ENCODE measurements at regions not wholly inside any gene's neighbourhood (a gene's known extent, or its start where the extent isn't known, plus 50 kb on each side); places are given as distances from the start of the nearest gene placed in this dataset.
A peak's percentile ranks its signal among the peaks of the same experiment; 100 is the strongest.

DNA sequence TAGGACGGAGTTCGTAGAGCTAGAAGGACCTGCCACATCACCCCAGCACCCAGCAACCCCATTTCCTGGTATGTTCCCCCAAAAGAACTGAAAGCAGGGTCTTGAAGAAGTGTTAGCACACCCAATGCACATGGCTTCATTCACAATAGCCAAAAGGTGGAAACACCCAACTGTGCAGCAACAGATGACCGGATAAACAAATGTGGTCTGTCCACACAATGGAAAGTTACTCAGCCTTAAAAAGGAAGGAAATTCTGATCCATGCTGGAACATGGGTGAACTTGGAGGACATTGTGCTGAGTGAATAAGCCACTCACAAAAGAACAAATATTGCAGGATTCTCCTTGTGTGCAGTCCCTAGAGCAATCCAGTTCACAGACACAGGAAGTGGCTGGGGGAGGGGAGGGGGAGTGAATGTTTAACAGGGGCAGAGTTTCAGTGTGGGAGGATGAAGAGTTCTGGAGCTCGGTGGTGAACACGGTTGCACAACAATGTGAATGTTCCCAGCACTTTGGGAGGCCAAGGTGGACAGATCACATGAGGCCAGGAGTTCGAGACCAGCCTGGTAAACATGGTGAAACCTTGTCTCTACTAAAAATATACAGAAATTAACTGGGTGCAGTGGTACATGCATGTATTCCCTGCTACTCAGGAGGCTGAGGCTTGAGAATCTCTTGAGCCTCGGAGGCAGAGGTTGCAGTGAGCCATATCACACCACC lies 157.5 kb downstream of the NUP210 start:
- FAIRE-seq (no peak), ATAC-seq (peak; percentile 76), DNase-seq (ENCODE audit: low read depth, low spot score) (peak; percentile 37)
- in situ Hi-C loops (cut with MboI), result no loop called here
- ChIA-PET CTCF (interaction anchor here (1.4 kb wide), 2 partner anchors 27 to 154 kb away, joined by 3 to 4 read pairs; no protein-coding TSS in a partner anchor), SMC1A (ENCODE audit: uncharacterized antibody, unreplicated experiment) (interaction anchor here (1.0 to 1.9 kb wide), 2 partner anchors 38 to 70 kb away, joined by 3 to 7 read pairs; no protein-coding TSS in a partner anchor), POLR2A (no interaction called here), RAD21 (ENCODE audit: unreplicated experiment) (interaction anchor here (0.7 to 1.8 kb wide), 2 partner anchors 70 to 251 kb away, joined by 3 to 4 read pairs; no protein-coding TSS in a partner anchor)
- Histone ChIP-seq H3K27ac (ENCODE audit: control insufficient read depth, insufficient read depth) (no peak overlapping the region), H3K4me1 (ENCODE audit: control insufficient read depth, insufficient read depth, low read length) (peaks cover 8% of the 10 kb centered on the region; the same call in 1 of the 2 replicates), H3K4me3 (no peak overlapping the region), H3K9ac (ENCODE audit: control insufficient read depth, insufficient read depth, low read length) (no peak overlapping the region), H2AFZ (ENCODE audit: control insufficient read depth, low read depth, low read length) (no peak overlapping the region), H4K20me1 (ENCODE audit: control insufficient read depth, insufficient read depth) (no peaks in the 10 kb centered on the region), H3K9me3 (replicated peaks; ENCODE audit: control insufficient read depth, insufficient read depth, low read length) (no peaks in the 10 kb centered on the region; the same call in 2 of the 3 replicates), H3K79me2 (ENCODE audit: control insufficient read depth, insufficient read depth, low read length) (no peaks in the 10 kb centered on the region), H3K27me3 (replicated peaks in 1 of 2; ENCODE audit: control insufficient read depth in 2 of 2, insufficient read depth in 2 of 2, low read length in 1 of 2) (no peaks in the 10 kb centered on the region; a peak in 2 of 4 replicates), H3K36me3 (ENCODE audit: control insufficient read depth in 2 of 2, insufficient read depth in 2 of 2, low read length in 1 of 2) (no peaks in the 10 kb centered on the region), H3K4me2 (ENCODE audit: control insufficient read depth, insufficient read depth) (no peak overlapping the region)
- no TSS peak for BruUV-seq (replicated peaks)
- intact Hi-C loops (cut with micrococcal nuclease; ENCODE audit: unreplicated experiment), result no loop called here
- WGBS (ENCODE audit: insufficient coverage, insufficient replicate concordance, low lambda C conversion rate, missing lambda C conversion rate), result 6% methylated on average over 7 of the region's 7 CpGs
- TF ChIP-seq HCFC1 (IDR thresholded peaks at IDR 0.05; ENCODE audit: low read length) (no peak), NR2F1 (conservative IDR thresholded peaks at IDR 0.05) (no peak), PML (IDR thresholded peaks at IDR 0.05; ENCODE audit: low read length) (no peak), MTA2 (IDR thresholded peaks at IDR 0.05; ENCODE audit: low read depth) (0 out of 2 replicates have a peak, but pooled peaks have one; percentile 19), IKZF1 (conservative IDR thresholded peaks at IDR 0.05) (peak; percentile 84), RFX5 (IDR thresholded peaks at IDR 0.05; ENCODE audit: low read depth, low read length) (peak; percentile 51; the same call in 1 of the 2 replicates), EP300 (IDR thresholded peaks at IDR 0.05; ENCODE audit: borderline replicate concordance in 1 of 2, control insufficient read depth in 1 of 2, low read depth in 2 of 2, low read length in 2 of 2) (0 out of 4 replicates have a peak, but pooled peaks of 1 of the 2 experiments have one; percentile 22), FOXM1 (IDR thresholded peaks at IDR 0.05; ENCODE audit: low read depth, low read length) (no peak), KLF5 (IDR thresholded peaks at IDR 0.05; ENCODE audit: partially characterized antibody) (no peak), POLR2AphosphoS5 (IDR thresholded peaks at IDR 0.05; ENCODE audit: low read length) (no peak), STAT3 (IDR thresholded peaks at IDR 0.05; ENCODE audit: low read depth, low read length) (no peak), CREB1 (IDR thresholded peaks at IDR 0.05; ENCODE audit: low read depth) (no peak), IKZF2 (IDR thresholded peaks at IDR 0.05) (peak; percentile 80 to 86; a peak in 3 of 4 replicates), MEF2B (IDR thresholded peaks at IDR 0.05; ENCODE audit: partially characterized antibody, poor library complexity, severe bottlenecking) (peak; percentile 50), RBBP5 (conservative IDR thresholded peaks at IDR 0.05) (no peak), ZSCAN29 (IDR thresholded peaks at IDR 0.05) (no peak)
- TF ChIP-seq, protein P1, sequence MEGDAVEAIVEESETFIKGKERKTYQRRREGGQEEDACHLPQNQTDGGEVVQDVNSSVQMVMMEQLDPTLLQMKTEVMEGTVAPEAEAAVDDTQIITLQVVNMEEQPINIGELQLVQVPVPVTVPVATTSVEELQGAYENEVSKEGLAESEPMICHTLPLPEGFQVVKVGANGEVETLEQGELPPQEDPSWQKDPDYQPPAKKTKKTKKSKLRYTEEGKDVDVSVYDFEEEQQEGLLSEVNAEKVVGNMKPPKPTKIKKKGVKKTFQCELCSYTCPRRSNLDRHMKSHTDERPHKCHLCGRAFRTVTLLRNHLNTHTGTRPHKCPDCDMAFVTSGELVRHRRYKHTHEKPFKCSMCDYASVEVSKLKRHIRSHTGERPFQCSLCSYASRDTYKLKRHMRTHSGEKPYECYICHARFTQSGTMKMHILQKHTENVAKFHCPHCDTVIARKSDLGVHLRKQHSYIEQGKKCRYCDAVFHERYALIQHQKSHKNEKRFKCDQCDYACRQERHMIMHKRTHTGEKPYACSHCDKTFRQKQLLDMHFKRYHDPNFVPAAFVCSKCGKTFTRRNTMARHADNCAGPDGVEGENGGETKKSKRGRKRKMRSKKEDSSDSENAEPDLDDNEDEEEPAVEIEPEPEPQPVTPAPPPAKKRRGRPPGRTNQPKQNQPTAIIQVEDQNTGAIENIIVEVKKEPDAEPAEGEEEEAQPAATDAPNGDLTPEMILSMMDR (IDR thresholded peaks at IDR 0.05 in 2 of 3, conservative IDR thresholded peaks at IDR 0.05 in 1 of 3; ENCODE audit: control insufficient read depth in 2 of 3, extremely low read depth in 1 of 3, insufficient read depth in 1 of 3, low read depth in 3 of 3, low read length in 3 of 3), result no peak
- TF ChIP-seq, protein P2, sequence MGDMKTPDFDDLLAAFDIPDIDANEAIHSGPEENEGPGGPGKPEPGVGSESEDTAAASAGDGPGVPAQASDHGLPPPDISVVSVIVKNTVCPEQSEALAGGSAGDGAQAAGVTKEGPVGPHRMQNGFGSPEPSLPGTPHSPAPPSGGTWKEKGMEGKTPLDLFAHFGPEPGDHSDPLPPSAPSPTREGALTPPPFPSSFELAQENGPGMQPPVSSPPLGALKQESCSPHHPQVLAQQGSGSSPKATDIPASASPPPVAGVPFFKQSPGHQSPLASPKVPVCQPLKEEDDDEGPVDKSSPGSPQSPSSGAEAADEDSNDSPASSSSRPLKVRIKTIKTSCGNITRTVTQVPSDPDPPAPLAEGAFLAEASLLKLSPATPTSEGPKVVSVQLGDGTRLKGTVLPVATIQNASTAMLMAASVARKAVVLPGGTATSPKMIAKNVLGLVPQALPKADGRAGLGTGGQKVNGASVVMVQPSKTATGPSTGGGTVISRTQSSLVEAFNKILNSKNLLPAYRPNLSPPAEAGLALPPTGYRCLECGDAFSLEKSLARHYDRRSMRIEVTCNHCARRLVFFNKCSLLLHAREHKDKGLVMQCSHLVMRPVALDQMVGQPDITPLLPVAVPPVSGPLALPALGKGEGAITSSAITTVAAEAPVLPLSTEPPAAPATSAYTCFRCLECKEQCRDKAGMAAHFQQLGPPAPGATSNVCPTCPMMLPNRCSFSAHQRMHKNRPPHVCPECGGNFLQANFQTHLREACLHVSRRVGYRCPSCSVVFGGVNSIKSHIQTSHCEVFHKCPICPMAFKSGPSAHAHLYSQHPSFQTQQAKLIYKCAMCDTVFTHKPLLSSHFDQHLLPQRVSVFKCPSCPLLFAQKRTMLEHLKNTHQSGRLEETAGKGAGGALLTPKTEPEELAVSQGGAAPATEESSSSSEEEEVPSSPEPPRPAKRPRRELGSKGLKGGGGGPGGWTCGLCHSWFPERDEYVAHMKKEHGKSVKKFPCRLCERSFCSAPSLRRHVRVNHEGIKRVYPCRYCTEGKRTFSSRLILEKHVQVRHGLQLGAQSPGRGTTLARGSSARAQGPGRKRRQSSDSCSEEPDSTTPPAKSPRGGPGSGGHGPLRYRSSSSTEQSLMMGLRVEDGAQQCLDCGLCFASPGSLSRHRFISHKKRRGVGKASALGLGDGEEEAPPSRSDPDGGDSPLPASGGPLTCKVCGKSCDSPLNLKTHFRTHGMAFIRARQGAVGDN (IDR thresholded peaks at IDR 0.05), result peak; percentile 40; the same call in 1 of the 2 replicates
- TF ChIP-seq, protein P3, sequence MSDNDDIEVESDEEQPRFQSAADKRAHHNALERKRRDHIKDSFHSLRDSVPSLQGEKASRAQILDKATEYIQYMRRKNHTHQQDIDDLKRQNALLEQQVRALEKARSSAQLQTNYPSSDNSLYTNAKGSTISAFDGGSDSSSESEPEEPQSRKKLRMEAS (IDR thresholded peaks at IDR 0.05; ENCODE audit: low read depth, low read length), result no peak
